Caco-2 (cell line): ENCODE measurements at regions not wholly inside any gene's neighbourhood (a gene's known extent, or its start where the extent isn't known, plus 50 kb on each side); places are given as distances from the start of the nearest gene placed in this dataset.

Source experiments
- BruUV-seq: library from RNA; stranded (reverse); fragments of 400-500 nt; replicated peaks from 2 replicates; lab custom pipeline; 2021; lab: Mats Ljungman, UMichigan
- CTCF ChIA-PET: fragments of 300-600 bp; sonication (Branson Sonifier 250); formaldehyde crosslinking; loops from one replicate; lab custom pipeline; 2022; ENCODE audit warnings: antibody characterized with exemption; lab: Charles Lee
- POLR2A ChIA-PET: fragments of 300-600 bp; sonication (Branson Sonifier 250); formaldehyde crosslinking; loops from one replicate; lab custom pipeline; 2022; ENCODE audit warnings: antibody characterized with exemption; lab: Charles Lee
- DNase-seq, 2 experiments: peaks; one replicate each; pipeline versions ENCODE4 v3.0.0 to v3.0.0-alpha.2; 2020 to 2022
- H3K27me3 ChIP-seq: replicated peaks from 2 replicates; pipeline ENCODE4 v1.6.0; 2011; ENCODE audit warnings: low read length; ENCODE audit not compliant: control insufficient read depth, insufficient read depth
- H3K36me3 ChIP-seq: 2 replicates; pipeline ENCODE4 v1.5.1; 2011; ENCODE audit warnings: low read length; ENCODE audit not compliant: control insufficient read depth, insufficient read depth
- H3K4me1 ChIP-seq: fragments of 250-450 bp; sonication (Bioruptor Pico); 2 replicates; pipeline ENCODE4 v1.5.1; 2020; ENCODE audit warnings: mild to moderate bottlenecking
- H3K4me3 ChIP-seq: 2 replicates; pipeline ENCODE4 v1.5.1; 2011; ENCODE audit warnings: low read depth, mild to moderate bottlenecking, control low read depth, low read length
- H3K9me3 ChIP-seq: fragments of 250-450 bp; sonication (Bioruptor Pico); 2 replicates; pipeline ENCODE4 v1.5.1; 2020; ENCODE audit warnings: mild to moderate bottlenecking, moderate library complexity
- H3K27ac Mint-ChIP-seq: one replicate; pipeline ENCODE4 v1.8.0; 2022; ENCODE audit warnings: mixed read lengths; ENCODE audit not compliant: unreplicated experiment
- H3K27me3 Mint-ChIP-seq: one replicate; pipeline ENCODE4 v1.8.0; 2022; ENCODE audit warnings: mixed read lengths; ENCODE audit not compliant: insufficient read depth, unreplicated experiment
- H3K36me3 Mint-ChIP-seq: one replicate; pipeline ENCODE4 v1.8.0; 2022; ENCODE audit warnings: mild to moderate bottlenecking, mixed read lengths; ENCODE audit not compliant: insufficient read depth, unreplicated experiment
- H3K4me1 Mint-ChIP-seq: one replicate; pipeline ENCODE4 v1.8.0; 2022; ENCODE audit warnings: low read depth, mixed read lengths; ENCODE audit not compliant: unreplicated experiment
- H3K4me3 Mint-ChIP-seq: one replicate; pipeline ENCODE4 v1.8.0; 2022; ENCODE audit warnings: mild to moderate bottlenecking, moderate library complexity, mixed read lengths; ENCODE audit not compliant: unreplicated experiment
- H3K9me3 Mint-ChIP-seq: one replicate; pipeline ENCODE4 v1.8.0; 2022; ENCODE audit warnings: mixed read lengths; ENCODE audit not compliant: unreplicated experiment
- intact Hi-C: fragments of 100-400 bp; cut with micrococcal nuclease; formaldehyde crosslinking; loops from one replicate; pipeline ENCODE4 v1.10.0; 2022; ENCODE audit not compliant: unreplicated experiment
- TF ChIP-seq, protein P1 (sequence below), 2 experiments: fragments of 200-600 bp in 1 of 2; IDR thresholded peaks; 1 replicate in 1 of 2; 2 replicates in 1 of 2; pipeline versions ENCODE4 v1.5.1 to v1.8.0; 2011 to 2022; ENCODE audit warnings: antibody characterized with exemption in 1 of 2, control low read depth in 1 of 2, inconsistent platforms in 1 of 2, low read depth in 1 of 2, low read length in 1 of 2, mild to moderate bottlenecking in 1 of 2, moderate library complexity in 1 of 2; ENCODE audit not compliant: insufficient read depth in 1 of 2, severe bottlenecking in 1 of 2, unreplicated experiment in 1 of 2

DNA sequence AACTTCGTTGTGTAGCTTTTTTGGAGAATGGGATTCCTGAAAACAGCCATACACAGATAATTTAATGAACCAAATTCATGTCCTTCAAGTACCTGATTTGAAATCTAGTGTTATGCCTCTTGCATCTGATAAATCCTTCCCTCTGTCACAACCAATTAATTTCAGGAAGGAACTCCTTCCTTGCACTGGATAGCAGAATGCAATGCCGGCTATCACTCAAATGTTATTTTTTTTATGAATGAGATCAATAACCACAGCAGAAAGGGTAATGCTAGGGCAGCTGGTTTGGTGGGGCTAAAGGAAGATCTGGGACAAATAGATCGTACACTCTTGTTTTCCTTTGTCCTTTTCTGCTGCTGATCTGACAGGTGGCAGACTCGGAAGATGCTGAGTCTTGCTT, 899.5 kb upstream of the GYPC start:
- Histone ChIP-seq H3K9me3 (no peaks in the 10 kb centered on the region), H3K4me1 (no peaks in the 10 kb centered on the region), H3K36me3 (no peaks in the 10 kb centered on the region), H3K4me3 (no peak overlapping the region), H3K27me3 (no peaks in the 10 kb centered on the region)
- ChIA-PET CTCF (no interaction called here), POLR2A (no interaction called here)
- TF ChIP-seq, protein P1, sequence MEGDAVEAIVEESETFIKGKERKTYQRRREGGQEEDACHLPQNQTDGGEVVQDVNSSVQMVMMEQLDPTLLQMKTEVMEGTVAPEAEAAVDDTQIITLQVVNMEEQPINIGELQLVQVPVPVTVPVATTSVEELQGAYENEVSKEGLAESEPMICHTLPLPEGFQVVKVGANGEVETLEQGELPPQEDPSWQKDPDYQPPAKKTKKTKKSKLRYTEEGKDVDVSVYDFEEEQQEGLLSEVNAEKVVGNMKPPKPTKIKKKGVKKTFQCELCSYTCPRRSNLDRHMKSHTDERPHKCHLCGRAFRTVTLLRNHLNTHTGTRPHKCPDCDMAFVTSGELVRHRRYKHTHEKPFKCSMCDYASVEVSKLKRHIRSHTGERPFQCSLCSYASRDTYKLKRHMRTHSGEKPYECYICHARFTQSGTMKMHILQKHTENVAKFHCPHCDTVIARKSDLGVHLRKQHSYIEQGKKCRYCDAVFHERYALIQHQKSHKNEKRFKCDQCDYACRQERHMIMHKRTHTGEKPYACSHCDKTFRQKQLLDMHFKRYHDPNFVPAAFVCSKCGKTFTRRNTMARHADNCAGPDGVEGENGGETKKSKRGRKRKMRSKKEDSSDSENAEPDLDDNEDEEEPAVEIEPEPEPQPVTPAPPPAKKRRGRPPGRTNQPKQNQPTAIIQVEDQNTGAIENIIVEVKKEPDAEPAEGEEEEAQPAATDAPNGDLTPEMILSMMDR (IDR thresholded peaks at IDR 0.05; ENCODE audit: insufficient read depth in 1 of 2, low read depth in 1 of 2, low read length in 1 of 2, severe bottlenecking in 1 of 2, unreplicated experiment in 1 of 2): no peak
- H3K27ac Mint-ChIP-seq: no peak overlapping the region
- H3K27me3 Mint-ChIP-seq: no peaks in the 10 kb centered on the region
- intact Hi-C loops: no loop called here
- BruUV-seq: no TSS peak
- no peaks in the 10 kb centered on the region for H3K4me1 Mint-ChIP-seq
- H3K36me3 Mint-ChIP-seq: no peaks in the 10 kb centered on the region
- H3K4me3 Mint-ChIP-seq: no peak overlapping the region
- H3K9me3 Mint-ChIP-seq: peaks cover 10% of the 10 kb centered on the region
- DNase-seq: no peak

DNA sequence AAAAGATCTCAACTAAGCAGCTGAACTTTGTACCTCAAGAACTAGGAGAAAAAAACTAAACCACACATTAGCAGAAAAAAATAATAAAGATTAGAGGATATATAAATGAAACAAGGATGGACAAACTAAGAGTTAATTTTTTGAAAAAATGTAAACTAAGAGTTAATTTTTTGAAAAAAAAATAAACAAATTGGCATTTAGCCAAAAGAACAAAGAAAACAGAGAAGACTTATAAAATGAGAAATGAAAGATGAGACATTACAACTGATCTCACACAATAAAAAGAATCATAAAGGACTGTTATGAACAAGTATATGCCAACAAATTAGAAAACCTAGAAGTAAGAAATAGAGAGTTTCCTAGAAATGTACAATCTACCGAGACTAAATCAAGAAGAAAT, 859.2 kb upstream of the GYPC start:
- Mint-ChIP-seq H3K27ac (no peak overlapping the region), H3K36me3 (no peaks in the 10 kb centered on the region), H3K9me3 (peaks cover 11% of the 10 kb centered on the region), H3K27me3 (peaks cover under 1% of the 10 kb centered on the region), H3K4me3 (no peak overlapping the region), H3K4me1 (no peaks in the 10 kb centered on the region)
- TF ChIP-seq, protein P1 (IDR thresholded peaks at IDR 0.05; ENCODE audit: insufficient read depth in 1 of 2, low read depth in 1 of 2, low read length in 1 of 2, severe bottlenecking in 1 of 2, unreplicated experiment in 1 of 2): no peak
- ChIA-PET CTCF (no interaction called here), POLR2A (no interaction called here)
- no peaks in the 10 kb centered on the region for H3K36me3 ChIP-seq
- H3K4me1 ChIP-seq: no peaks in the 10 kb centered on the region
- no TSS peak for BruUV-seq
- intact Hi-C loops: no loop called here
- DNase-seq: no peak
- no peaks in the 10 kb centered on the region for H3K27me3 ChIP-seq
- no peaks in the 10 kb centered on the region; the same call in 1 of the 2 replicates for H3K9me3 ChIP-seq
- H3K4me3 ChIP-seq: no peak overlapping the region

DNA sequence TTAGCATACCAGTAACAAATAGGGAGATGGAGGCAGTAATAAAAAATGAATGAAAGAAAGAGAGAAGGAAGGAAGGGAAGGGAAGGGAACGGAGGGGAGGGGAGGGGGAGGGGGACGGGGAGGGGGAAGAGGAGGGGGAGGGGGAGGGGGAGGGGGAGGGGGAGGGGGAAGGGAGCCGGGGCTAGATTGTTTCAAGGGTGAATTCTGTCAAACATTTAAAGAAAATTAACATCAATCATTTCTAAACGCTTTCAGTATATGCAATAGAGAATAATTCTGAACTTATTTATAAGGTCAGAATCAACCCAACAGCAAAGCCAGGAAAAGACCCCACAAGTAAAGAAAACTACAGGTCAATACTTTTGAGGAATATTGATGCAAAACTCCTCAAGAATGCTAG, 858.8 kb upstream of the GYPC start:
- Mint-ChIP-seq H3K4me1 (no peaks in the 10 kb centered on the region), H3K9me3 (peaks cover 11% of the 10 kb centered on the region), H3K27me3 (no peaks in the 10 kb centered on the region), H3K4me3 (no peak overlapping the region), H3K36me3 (no peaks in the 10 kb centered on the region), H3K27ac (no peak overlapping the region)
- DNase-seq: no peak
- intact Hi-C loops: no loop called here
- Histone ChIP-seq H3K4me3 (no peak overlapping the region), H3K36me3 (no peaks in the 10 kb centered on the region), H3K27me3 (no peaks in the 10 kb centered on the region), H3K9me3 (no peaks in the 10 kb centered on the region; the same call in 1 of the 2 replicates), H3K4me1 (no peaks in the 10 kb centered on the region)
- TF ChIP-seq, protein P1 (IDR thresholded peaks at IDR 0.05; ENCODE audit: insufficient read depth in 1 of 2, low read depth in 1 of 2, low read length in 1 of 2, severe bottlenecking in 1 of 2, unreplicated experiment in 1 of 2): no peak
- ChIA-PET POLR2A (no interaction called here), CTCF (no interaction called here)
- BruUV-seq: no TSS peak
